Thyroid gland (tissue), 4 donors: ENCODE measurements at regions not wholly inside any gene's neighbourhood (a gene's known extent, or its start where the extent isn't known, plus 50 kb on each side); places are given as distances from the start of the nearest gene placed in this dataset.

Source experiments
- CTCF ChIP-seq, 6 experiments: fragments of 200-600 bp in 3 of 6; fragments of 450-650 bp in 3 of 6; sonication (generic) in 3 of 6; IDR thresholded peaks; one replicate each; pipeline ENCODE4 v1.5.1; 2016 to 2019; ENCODE audit warnings: antibody characterized with exemption in 6 of 6, mild to moderate bottlenecking in 2 of 6, inconsistent platforms in 1 of 6, moderate library complexity in 1 of 6
- POLR2A ChIP-seq, 2 donors: fragments of 450-650 bp; IDR thresholded peaks; one replicate each; pipeline ENCODE4 v1.6.1; 2017; ENCODE audit warnings: antibody characterized with exemption in 2 of 2, mild to moderate bottlenecking in 2 of 2, moderate library complexity in 1 of 2

GRCh38 chrX:739611-740010 lies 109.0 kb downstream of the SHOX start:
- TF ChIP-seq CTCF (IDR thresholded peaks at IDR 0.05) (no peak), POLR2A (IDR thresholded peaks at IDR 0.05) (no peak)
